ENCODE measurements at regions not wholly inside any gene's neighbourhood (a gene's known extent, or its start where the extent isn't known, plus 50 kb on each side); places are given as distances from the start of the nearest gene placed in this dataset.

GRCh38 chr5:91441082-91441481 is 58.0 kb upstream of the ARRDC3 start:
- no peaks in the 10 kb centered on the region for H3K27me3 ChIP-seq (ENCODE audit: insufficient read depth, low read length)
- no peak overlapping the region for H3K27ac ChIP-seq (ENCODE audit: low read depth, low read length)
- H3K4me3 ChIP-seq (ENCODE audit: low read depth, low read length), result no peak overlapping the region
- H3K79me2 ChIP-seq (ENCODE audit: control insufficient read depth, insufficient read depth, low read length, unreplicated experiment), result no peaks in the 10 kb centered on the region
- H3K36me3 ChIP-seq (ENCODE audit: insufficient read depth, low read length), result no peaks in the 10 kb centered on the region
- peaks cover 13% of the 10 kb centered on the region for H3K4me1 ChIP-seq (ENCODE audit: control insufficient read depth, insufficient read depth, low read length, unreplicated experiment)
- H2AFZ ChIP-seq (ENCODE audit: low read length, unreplicated experiment), result no peak overlapping the region

GRCh38 chr5:91438871-91439270 is 55.8 kb upstream of the ARRDC3 start:
- H3K4me1 ChIP-seq (ENCODE audit: control insufficient read depth, insufficient read depth, low read length, unreplicated experiment), result peaks cover 10% of the 10 kb centered on the region
- no peaks in the 10 kb centered on the region for H3K36me3 ChIP-seq (ENCODE audit: insufficient read depth, low read length)
- H3K27ac ChIP-seq (ENCODE audit: low read depth, low read length), result no peak overlapping the region

GRCh38 chr5:91436241-91436640 is 53.1 kb upstream of the ARRDC3 start:
- Histone ChIP-seq H2AFZ (ENCODE audit: low read length, unreplicated experiment) (no peak overlapping the region), H3K27me3 (ENCODE audit: insufficient read depth, low read length) (no peaks in the 10 kb centered on the region), H3K4me3 (ENCODE audit: low read depth, low read length) (no peak overlapping the region), H3K36me3 (ENCODE audit: insufficient read depth, low read length) (no peaks in the 10 kb centered on the region), H3K4me1 (ENCODE audit: control insufficient read depth, insufficient read depth, low read length, unreplicated experiment) (no peaks in the 10 kb centered on the region), H3K27ac (ENCODE audit: low read depth, low read length) (no peak overlapping the region), H3K79me2 (ENCODE audit: control insufficient read depth, insufficient read depth, low read length, unreplicated experiment) (no peaks in the 10 kb centered on the region)

More at GRCh38 chr5:91438871-91439270, 55.8 kb upstream of the ARRDC3 start:
- H3K79me2 ChIP-seq (ENCODE audit: control insufficient read depth, insufficient read depth, low read length, unreplicated experiment), result no peaks in the 10 kb centered on the region
- H3K27me3 ChIP-seq (ENCODE audit: insufficient read depth, low read length), result no peaks in the 10 kb centered on the region
- no peak overlapping the region for H2AFZ ChIP-seq (ENCODE audit: low read length, unreplicated experiment)
- H3K4me3 ChIP-seq (ENCODE audit: low read depth, low read length), result no peak overlapping the region

GRCh38 chr5:91434348-91434747 is 51.2 kb upstream of the ARRDC3 start:
- no peak overlapping the region for H3K27ac ChIP-seq (ENCODE audit: low read depth, low read length)
- H3K79me2 ChIP-seq (ENCODE audit: control insufficient read depth, insufficient read depth, low read length, unreplicated experiment), result no peaks in the 10 kb centered on the region
- no peaks in the 10 kb centered on the region for H3K27me3 ChIP-seq (ENCODE audit: insufficient read depth, low read length)
- no peak overlapping the region for H2AFZ ChIP-seq (ENCODE audit: low read length, unreplicated experiment)
- H3K4me3 ChIP-seq (ENCODE audit: low read depth, low read length), result no peak overlapping the region
- H3K4me1 ChIP-seq (ENCODE audit: control insufficient read depth, insufficient read depth, low read length, unreplicated experiment), result no peaks in the 10 kb centered on the region
- no peaks in the 10 kb centered on the region for H3K36me3 ChIP-seq (ENCODE audit: insufficient read depth, low read length)

- Histone ChIP-seq H2AFZ (ENCODE audit: low read length, unreplicated experiment) (no peak overlapping the region), H3K27ac (ENCODE audit: low read depth, low read length) (no peak overlapping the region), H3K4me1 (ENCODE audit: control insufficient read depth, insufficient read depth, low read length, unreplicated experiment) (no peaks in the 10 kb centered on the region), H3K79me2 (ENCODE audit: control insufficient read depth, insufficient read depth, low read length, unreplicated experiment) (no peaks in the 10 kb centered on the region), H3K4me3 (ENCODE audit: low read depth, low read length) (no peak overlapping the region), H3K27me3 (ENCODE audit: insufficient read depth, low read length) (no peaks in the 10 kb centered on the region), H3K36me3 (ENCODE audit: insufficient read depth, low read length) (no peaks in the 10 kb centered on the region)
Measured at GRCh38 chr5:91433861-91434260, 50.7 kb upstream of the ARRDC3 start.
